GM12801 (cell line): ENCODE measurements at regions not wholly inside any gene's neighbourhood (a gene's known extent, or its start where the extent isn't known, plus 50 kb on each side); places are given as distances from the start of the nearest gene placed in this dataset.

Experiments used
- CTCF ChIP-seq: IDR thresholded peaks from one replicate; pipeline ENCODE4 v1.5.1; 2011; ENCODE audit warnings: control low read depth; ENCODE audit not compliant: insufficient read length; ENCODE audit errors: extremely low read depth

GRCh38 chr15:69891606-69892005, 206.1 kb downstream of the TLE3 start:
- TF ChIP-seq CTCF: no peak

- TF ChIP-seq CTCF: no peak
Observed at GRCh38 chr15:69892351-69892750, 205.4 kb downstream of the TLE3 start.

GRCh38 chr15:69893086-69893485, 204.6 kb downstream of the TLE3 start:
- no peak for TF ChIP-seq CTCF

GRCh38 chr15:69893863-69894262, 203.9 kb downstream of the TLE3 start:
- no peak for TF ChIP-seq CTCF

- no peak for TF ChIP-seq CTCF
Observed at GRCh38 chr15:69895202-69895601, 202.5 kb downstream of the TLE3 start.

GRCh38 chr15:69896606-69897005, 201.1 kb downstream of the TLE3 start:
- no peak for TF ChIP-seq CTCF

GRCh38 chr15:69897061-69897460, 200.7 kb downstream of the TLE3 start:
- TF ChIP-seq CTCF: no peak

- TF ChIP-seq CTCF: no peak
Observed at GRCh38 chr15:69897471-69898237, 200.1 kb downstream of the TLE3 start.
